Endothelial cell of umbilical vein (primary cell): ENCODE measurements at regions not wholly inside any gene's neighbourhood (a gene's known extent, or its start where the extent isn't known, plus 50 kb on each side); places are given as distances from the start of the nearest gene placed in this dataset.

Experiments
- BruUV-seq: library from RNA; stranded (reverse); fragments of 400-500 nt; replicated peaks from 2 replicates; lab custom pipeline; 2021; lab: Mats Ljungman, UMichigan
- CTCF ChIA-PET: fragments of 300-600, 350-600 bp; sonication (Branson Sonifier 250); formaldehyde crosslinking; loops from one replicate; lab custom pipeline; 2021; ENCODE audit warnings: antibody characterized with exemption, inconsistent platforms; lab: Charles Lee
- POLR2A ChIA-PET: fragments of 300-600, 350-600 bp; sonication (Branson Sonifier 250); formaldehyde crosslinking; loops from one replicate; lab custom pipeline; 2021; ENCODE audit warnings: antibody characterized with exemption, inconsistent platforms; lab: Charles Lee
- DNase-seq: peaks from one replicate; pipeline ENCODE4 v3.0.0-alpha.2; 2011; ENCODE audit warnings: low read depth, low spot score
- FAIRE-seq: peaks from 2 replicates; lab custom pipeline; 2011; peaks lifted over from hg19 to GRCh38; lab: Jason Lieb, UNC
- H2AFZ ChIP-seq: 2 replicates; pipeline ENCODE4 v1.6.0; 2012; ENCODE audit warnings: low read depth, low read length, control low read depth, inconsistent platforms
- H3K27ac ChIP-seq: 2 replicates; pipeline ENCODE4 v1.5.1; 2011; ENCODE audit warnings: low read depth, mild to moderate bottlenecking, control low read depth, low read length, moderate library complexity; ENCODE audit not compliant: insufficient read depth
- H3K27me3 ChIP-seq, 2 experiments: 2 replicates each; pipeline versions ENCODE4 v1.6.0 to v1.6.1; 2011; ENCODE audit warnings: low read length in 2 of 2, mixed read lengths in 1 of 2; ENCODE audit not compliant: control insufficient read depth in 2 of 2, insufficient read depth in 2 of 2
- H3K36me3 ChIP-seq, 2 experiments: 2 replicates in 1 of 2; 3 replicates in 1 of 2; pipeline ENCODE4 v1.5.1; 2011; ENCODE audit warnings: low read length in 2 of 2, mild to moderate bottlenecking in 1 of 2, moderate library complexity in 1 of 2; ENCODE audit not compliant: control insufficient read depth in 2 of 2, insufficient read depth in 2 of 2; ENCODE audit errors: extremely low read depth in 1 of 2
- H3K4me1 ChIP-seq: 3 replicates; pipeline ENCODE4 v1.5.1; 2011; ENCODE audit warnings: mild to moderate bottlenecking, low read length; ENCODE audit not compliant: control insufficient read depth, insufficient read depth; ENCODE audit errors: extremely low read depth
- H3K4me2 ChIP-seq: 2 replicates; pipeline ENCODE4 v1.6.1; 2011; ENCODE audit warnings: low read length, control low read depth, mixed read lengths; ENCODE audit not compliant: insufficient read depth
- H3K4me3 ChIP-seq, 3 experiments: fragments of 200-600 bp in 1 of 3; sonication (generic), shearing (Covaris generic) in 1 of 3; replicated peaks in 1 of 3; 2 replicates each; pipeline ENCODE4 v1.5.1; 2011 to 2016; ENCODE audit warnings: control low read depth in 3 of 3, low read length in 3 of 3, mild to moderate bottlenecking in 2 of 3, inconsistent platforms in 1 of 3, low read depth in 1 of 3, moderate library complexity in 1 of 3; ENCODE audit not compliant: insufficient read depth in 1 of 3
- H3K79me2 ChIP-seq: 2 replicates; pipeline ENCODE4 v1.6.0; 2012; ENCODE audit warnings: low read length, inconsistent platforms; ENCODE audit not compliant: control insufficient read depth, insufficient read depth
- H3K9ac ChIP-seq: replicated peaks from 2 replicates; pipeline ENCODE3; 2011; ENCODE audit warnings: low read length, control low read depth; ENCODE audit not compliant: insufficient read depth; ENCODE audit errors: extremely low read depth
- H3K9me1 ChIP-seq: replicated peaks from 3 replicates; pipeline ENCODE4 v1.6.0; 2011; ENCODE audit warnings: mild to moderate bottlenecking, low read length; ENCODE audit not compliant: control insufficient read depth, insufficient read depth; ENCODE audit errors: extremely low read depth
- H3K9me3 ChIP-seq: replicated peaks from 2 replicates; pipeline ENCODE4 v1.5.1; 2012; ENCODE audit warnings: low read length, inconsistent platforms; ENCODE audit not compliant: control insufficient read depth, insufficient read depth
- H4K20me1 ChIP-seq: replicated peaks from 2 replicates; pipeline ENCODE3; 2011; ENCODE audit warnings: mild to moderate bottlenecking, low read length; ENCODE audit not compliant: control insufficient read depth, insufficient read depth; ENCODE audit errors: extremely low read depth
- CTCF ChIP-seq, 2 donors: IDR thresholded peaks; 1 replicate in 1 of 2; 2 replicates in 1 of 2; pipeline ENCODE4 v1.5.1; 2011; ENCODE audit warnings: low read length in 2 of 2, mild to moderate bottlenecking in 2 of 2, moderate library complexity in 2 of 2, control low read depth in 1 of 2, inconsistent platforms in 1 of 2, low read depth in 1 of 2; ENCODE audit not compliant: insufficient read depth in 1 of 2; ENCODE audit errors: extremely low read depth in 1 of 2
- EZH2 ChIP-seq: IDR thresholded peaks from 2 replicates; pipeline ENCODE4 v1.6.1; 2012; ENCODE audit warnings: borderline replicate concordance, low read depth, mild to moderate bottlenecking, moderate library complexity, low read length, inconsistent platforms; ENCODE audit not compliant: severe bottlenecking
- FOS ChIP-seq: IDR thresholded peaks from 2 replicates; pipeline ENCODE4 v1.6.1; 2011; ENCODE audit warnings: mild to moderate bottlenecking, low read length, moderate library complexity, borderline replicate concordance; ENCODE audit not compliant: insufficient read depth
- GATA2 ChIP-seq: IDR thresholded peaks from 2 replicates; pipeline ENCODE4 v1.7.0; 2011; ENCODE audit warnings: low read depth, mild to moderate bottlenecking, moderate library complexity, mixed read lengths, low read length; ENCODE audit not compliant: insufficient read length, insufficient read depth
- JUN ChIP-seq: IDR thresholded peaks from 2 replicates; pipeline ENCODE4 v1.6.1; 2011; ENCODE audit warnings: borderline replicate concordance, low read depth; ENCODE audit not compliant: insufficient read length, insufficient read depth
- MAX ChIP-seq: IDR thresholded peaks from 2 replicates; pipeline ENCODE4 v1.6.1; 2011; ENCODE audit not compliant: insufficient read depth, insufficient read length
- MYC ChIP-seq: IDR thresholded peaks from one replicate; pipeline ENCODE4 v1.6.1; 2011; ENCODE audit warnings: mild to moderate bottlenecking, low read depth, low read length
- POLR2A ChIP-seq: IDR thresholded peaks from 2 replicates; pipeline ENCODE4 v1.6.1; 2012; ENCODE audit warnings: low read depth, mild to moderate bottlenecking, control low read depth, low read length
- POLR2AphosphoS5 ChIP-seq: IDR thresholded peaks from 2 replicates; pipeline ENCODE4 v1.6.1; 2012; ENCODE audit warnings: low read depth, mild to moderate bottlenecking, control low read depth, low read length, moderate library complexity; ENCODE audit not compliant: insufficient read depth
- dilution Hi-C: fragments of 300-500 bp; cut with MboI; formaldehyde crosslinking; loops from one replicate; pipeline ENCODE4 v1.15.0; 2019; ENCODE audit warnings: low sequenced_read_pairs; ENCODE audit not compliant: extremely low pct_ligation_motif_present
- intact Hi-C: fragments of 100-400 bp; cut with micrococcal nuclease; formaldehyde crosslinking; loops from one replicate; pipeline ENCODE4 v1.10.0; 2022

DNA sequence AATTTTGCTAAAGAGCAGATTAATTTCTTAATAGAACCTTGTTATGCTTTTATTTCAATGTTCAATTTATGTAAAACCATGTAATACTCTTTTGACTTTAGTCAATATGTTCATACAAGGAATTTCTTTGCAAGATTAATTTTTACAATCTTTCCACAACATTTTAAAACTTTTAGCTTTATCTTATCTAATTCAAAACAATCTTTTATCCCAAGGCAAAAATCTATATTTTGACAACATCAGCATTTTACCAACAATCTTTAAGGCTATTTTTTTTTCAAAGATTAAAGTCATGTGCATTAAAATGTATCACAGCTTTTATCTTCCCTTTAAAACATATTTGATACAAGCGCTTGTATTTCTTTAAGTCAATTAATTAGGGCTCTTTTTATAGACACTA lies 914.7 kb downstream of the PLOD2 start:
- Histone ChIP-seq H4K20me1 (no peaks in the 10 kb centered on the region), H3K79me2 (no peaks in the 10 kb centered on the region), H3K9me3 (no peaks in the 10 kb centered on the region), H3K27me3 (no peaks in the 10 kb centered on the region), H3K4me2 (no peak overlapping the region), H3K4me1 (no peaks in the 10 kb centered on the region), H3K9ac (no peak overlapping the region), H3K27ac (no peak overlapping the region), H3K4me3 (no peak overlapping the region), H2AFZ (no peak overlapping the region), H3K36me3 (no peaks in the 10 kb centered on the region), H3K9me1 (no peaks in the 10 kb centered on the region)
- POLR2A ChIA-PET, result no interaction called here
- dilution Hi-C loops, result no loop called here
- intact Hi-C loops, result no loop called here
- BruUV-seq, result no TSS peak
- no peak for TF ChIP-seq MAX
- TF ChIP-seq FOS, result no peak
- no peak for TF ChIP-seq EZH2
- no peak for TF ChIP-seq GATA2
- TF ChIP-seq POLR2A, result no peak
- TF ChIP-seq MYC, result no peak
- no peak for TF ChIP-seq JUN
- no peak for TF ChIP-seq CTCF (IDR thresholded peaks at IDR 0.05; ENCODE audit: extremely low read depth in 1 of 2, insufficient read depth in 1 of 2, low read depth in 1 of 2, low read length in 2 of 2)
- TF ChIP-seq POLR2AphosphoS5, result no peak
- FAIRE-seq (no peak), DNase-seq (no peak)
- CTCF ChIA-PET, result no interaction called here
